ENCODE measurements at regions not wholly inside any gene's neighbourhood (a gene's known extent, or its start where the extent isn't known, plus 50 kb on each side); places are given as distances from the start of the nearest gene placed in this dataset.

GRCh38 chr16:9661336-9662017 lies 520.8 kb downstream of the GRIN2A start:
- ChIA-PET POLR2A (no interaction called here), CTCF (no interaction called here)
- H3K4me1 ChIP-seq (ENCODE audit: control insufficient read depth, extremely low read depth, insufficient read depth, low read length) = no peaks in the 10 kb centered on the region
- intact Hi-C loops (cut with micrococcal nuclease) (no loop called here), dilution Hi-C loops (cut with MboI; ENCODE audit: extremely low pct_ligation_motif_present, low sequenced_read_pairs) (no loop called here)
- no peak overlapping the region for H3K4me3 ChIP-seq (replicated peaks in 1 of 3; ENCODE audit: insufficient read depth in 1 of 3, low read depth in 1 of 3, low read length in 3 of 3)
- no peaks in the 10 kb centered on the region for H3K27me3 ChIP-seq (ENCODE audit: control insufficient read depth in 2 of 2, insufficient read depth in 2 of 2, low read length in 2 of 2)
- H3K9ac ChIP-seq (replicated peaks; ENCODE audit: extremely low read depth, insufficient read depth, low read length) = no peak overlapping the region
- H3K9me3 ChIP-seq (replicated peaks; ENCODE audit: control insufficient read depth, insufficient read depth, low read length) = no peaks in the 10 kb centered on the region
- BruUV-seq (replicated peaks) = no TSS peak
- H3K9me1 ChIP-seq (replicated peaks; ENCODE audit: control insufficient read depth, extremely low read depth, insufficient read depth, low read length) = no peaks in the 10 kb centered on the region
- no peaks in the 10 kb centered on the region for H3K36me3 ChIP-seq (ENCODE audit: control insufficient read depth in 2 of 2, extremely low read depth in 1 of 2, insufficient read depth in 2 of 2, low read length in 2 of 2)
- TF ChIP-seq JUN (IDR thresholded peaks at IDR 0.05; ENCODE audit: borderline replicate concordance, insufficient read depth, insufficient read length, low read depth) (no peak), MYC (IDR thresholded peaks at IDR 0.05; ENCODE audit: low read depth, low read length) (no peak), FOS (IDR thresholded peaks at IDR 0.05; ENCODE audit: borderline replicate concordance, insufficient read depth, low read length) (no peak), MAX (IDR thresholded peaks at IDR 0.05; ENCODE audit: insufficient read depth, insufficient read length) (no peak), POLR2A (IDR thresholded peaks at IDR 0.05; ENCODE audit: low read depth, low read length) (no peak), CTCF (IDR thresholded peaks at IDR 0.05; ENCODE audit: extremely low read depth in 1 of 2, insufficient read depth in 1 of 2, low read depth in 1 of 2, low read length in 2 of 2) (no peak), POLR2AphosphoS5 (IDR thresholded peaks at IDR 0.05; ENCODE audit: insufficient read depth, low read depth, low read length) (no peak), GATA2 (IDR thresholded peaks at IDR 0.05; ENCODE audit: insufficient read depth, insufficient read length, low read depth, low read length) (no peak), EZH2 (IDR thresholded peaks at IDR 0.05; ENCODE audit: borderline replicate concordance, low read depth, low read length, severe bottlenecking) (no peak)
- H4K20me1 ChIP-seq (replicated peaks; ENCODE audit: control insufficient read depth, extremely low read depth, insufficient read depth, low read length) = no peaks in the 10 kb centered on the region
- DNase-seq (ENCODE audit: low read depth, low spot score) (no peak), FAIRE-seq (no peak)
- H3K4me2 ChIP-seq (ENCODE audit: insufficient read depth, low read length) = no peak overlapping the region
- no peak overlapping the region for H2AFZ ChIP-seq (ENCODE audit: low read depth, low read length)
- no peak overlapping the region for H3K27ac ChIP-seq (ENCODE audit: insufficient read depth, low read depth, low read length)
- H3K79me2 ChIP-seq (ENCODE audit: control insufficient read depth, insufficient read depth, low read length) = no peaks in the 10 kb centered on the region
